ENCODE measurements at regions not wholly inside any gene's neighbourhood (a gene's known extent, or its start where the extent isn't known, plus 50 kb on each side); places are given as distances from the start of the nearest gene placed in this dataset.

DNA sequence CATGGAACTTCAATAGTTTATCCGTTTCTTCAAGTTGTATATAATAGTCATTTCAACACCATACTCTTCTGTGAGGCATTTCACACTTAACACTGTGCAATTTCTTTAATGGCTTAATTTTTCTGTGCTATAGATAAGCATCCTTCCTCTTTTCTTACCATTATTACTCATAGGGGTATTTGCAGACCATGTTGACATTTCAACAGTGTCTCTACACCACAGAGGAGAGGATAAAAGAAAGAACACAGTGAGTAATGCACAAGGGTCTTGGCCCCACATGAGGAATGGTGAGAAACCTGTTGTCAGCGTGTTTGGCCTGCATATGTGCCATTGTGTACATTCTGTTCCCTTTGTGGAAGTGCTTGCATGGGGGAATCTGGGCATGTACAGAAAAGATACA is 421.5 kb upstream of the MDGA2 start:
- TF ChIP-seq ZC3H10 (CRISPR knock-in tag; IDR thresholded peaks at IDR 0.05) (no peak), ZNF70 (CRISPR knock-in tag; IDR thresholded peaks at IDR 0.05) (no peak)
- ATAC-seq: no peak

GRCh38 chr14:48086516-48086915 is 411.1 kb upstream of the MDGA2 start:
- no peak for ATAC-seq
- TF ChIP-seq OSR1 (CRISPR knock-in tag; IDR thresholded peaks at IDR 0.05): no peak
- TF ChIP-seq, protein P1, sequence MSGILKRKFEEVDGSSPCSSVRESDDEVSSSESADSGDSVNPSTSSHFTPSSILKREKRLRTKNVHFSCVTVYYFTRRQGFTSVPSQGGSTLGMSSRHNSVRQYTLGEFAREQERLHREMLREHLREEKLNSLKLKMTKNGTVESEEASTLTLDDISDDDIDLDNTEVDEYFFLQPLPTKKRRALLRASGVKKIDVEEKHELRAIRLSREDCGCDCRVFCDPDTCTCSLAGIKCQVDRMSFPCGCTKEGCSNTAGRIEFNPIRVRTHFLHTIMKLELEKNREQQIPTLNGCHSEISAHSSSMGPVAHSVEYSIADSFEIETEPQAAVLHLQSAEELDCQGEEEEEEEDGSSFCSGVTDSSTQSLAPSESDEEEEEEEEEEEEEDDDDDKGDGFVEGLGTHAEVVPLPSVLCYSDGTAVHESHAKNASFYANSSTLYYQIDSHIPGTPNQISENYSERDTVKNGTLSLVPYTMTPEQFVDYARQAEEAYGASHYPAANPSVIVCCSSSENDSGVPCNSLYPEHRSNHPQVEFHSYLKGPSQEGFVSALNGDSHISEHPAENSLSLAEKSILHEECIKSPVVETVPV (CRISPR knock-in tag; IDR thresholded peaks at IDR 0.05): no peak
- TF ChIP-seq ESRRG (CRISPR knock-in tag; IDR thresholded peaks at IDR 0.05): no peak
- TF ChIP-seq, protein P2, sequence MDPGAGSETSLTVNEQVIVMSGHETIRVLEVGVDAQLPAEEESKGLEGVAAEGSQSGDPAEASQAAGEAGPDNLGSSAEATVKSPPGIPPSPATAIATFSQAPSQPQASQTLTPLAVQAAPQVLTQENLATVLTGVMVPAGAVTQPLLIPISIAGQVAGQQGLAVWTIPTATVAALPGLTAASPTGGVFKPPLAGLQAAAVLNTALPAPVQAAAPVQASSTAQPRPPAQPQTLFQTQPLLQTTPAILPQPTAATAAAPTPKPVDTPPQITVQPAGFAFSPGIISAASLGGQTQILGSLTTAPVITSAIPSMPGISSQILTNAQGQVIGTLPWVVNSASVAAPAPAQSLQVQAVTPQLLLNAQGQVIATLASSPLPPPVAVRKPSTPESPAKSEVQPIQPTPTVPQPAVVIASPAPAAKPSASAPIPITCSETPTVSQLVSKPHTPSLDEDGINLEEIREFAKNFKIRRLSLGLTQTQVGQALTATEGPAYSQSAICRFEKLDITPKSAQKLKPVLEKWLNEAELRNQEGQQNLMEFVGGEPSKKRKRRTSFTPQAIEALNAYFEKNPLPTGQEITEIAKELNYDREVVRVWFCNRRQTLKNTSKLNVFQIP (CRISPR knock-in tag; IDR thresholded peaks at IDR 0.05; ENCODE audit: borderline replicate concordance, low read depth): no peak
- no peak for TF ChIP-seq GLIS3 (CRISPR knock-in tag; IDR thresholded peaks at IDR 0.05)
- TF ChIP-seq SNAI2 (CRISPR knock-in tag; IDR thresholded peaks at IDR 0.05): no peak
- no peak for TF ChIP-seq ARNTL (CRISPR knock-in tag; IDR thresholded peaks at IDR 0.05; ENCODE audit: borderline replicate concordance, low read depth)
- no peak for TF ChIP-seq ZFP30 (CRISPR knock-in tag; IDR thresholded peaks at IDR 0.05)
- TF ChIP-seq ZNF70 (CRISPR knock-in tag; IDR thresholded peaks at IDR 0.05): no peak
- TF ChIP-seq ZFP3 (CRISPR knock-in tag; IDR thresholded peaks at IDR 0.05): no peak

DNA sequence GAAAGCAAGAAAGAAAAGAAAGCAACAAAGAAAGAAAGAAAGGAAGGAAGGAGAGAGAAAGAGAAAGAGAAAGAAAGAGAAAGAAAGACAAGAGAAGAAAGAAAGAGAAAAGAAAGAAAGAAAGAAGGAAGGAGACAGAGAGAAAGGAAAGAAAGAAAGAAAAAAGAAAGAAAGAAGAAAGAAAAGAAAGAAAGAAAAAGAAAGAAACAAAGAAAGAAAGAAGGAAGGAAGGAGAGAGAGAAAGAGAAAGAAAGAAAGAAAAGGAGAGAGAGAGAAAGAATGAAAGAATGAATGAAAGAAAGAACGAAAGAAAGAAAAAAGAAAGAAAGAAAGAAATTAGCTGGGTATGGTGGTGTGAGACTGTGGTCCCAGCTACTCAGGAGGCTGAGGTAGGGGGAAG is 400.1 kb upstream of the MDGA2 start:
- ATAC-seq: no peak
- no peak for TF ChIP-seq ZNF70 (CRISPR knock-in tag; IDR thresholded peaks at IDR 0.05)
- TF ChIP-seq ZNF8 (CRISPR knock-in tag; IDR thresholded peaks at IDR 0.05): no peak
- TF ChIP-seq BACH2 (CRISPR knock-in tag; IDR thresholded peaks at IDR 0.05; ENCODE audit: borderline replicate concordance): no peak
- no peak for TF ChIP-seq TCF4 (CRISPR knock-in tag; IDR thresholded peaks at IDR 0.05; ENCODE audit: borderline replicate concordance)
- TF ChIP-seq, protein P1 (CRISPR knock-in tag; IDR thresholded peaks at IDR 0.05): no peak
- TF ChIP-seq TOX (CRISPR knock-in tag; IDR thresholded peaks at IDR 0.05; ENCODE audit: borderline replicate concordance): no peak
- TF ChIP-seq ZNF565 (CRISPR knock-in tag; conservative IDR thresholded peaks at IDR 0.05; ENCODE audit: low read depth): no peak
- no peak for TF ChIP-seq PPARA (CRISPR knock-in tag; IDR thresholded peaks at IDR 0.05; ENCODE audit: borderline replicate concordance)
- no peak for TF ChIP-seq PATZ1 (CRISPR knock-in tag; IDR thresholded peaks at IDR 0.05; ENCODE audit: borderline replicate concordance)
- TF ChIP-seq, protein P2 (CRISPR knock-in tag; IDR thresholded peaks at IDR 0.05; ENCODE audit: borderline replicate concordance, low read depth): no peak
- no peak for TF ChIP-seq OSR1 (CRISPR knock-in tag; IDR thresholded peaks at IDR 0.05)
- no peak for TF ChIP-seq CSDC2 (CRISPR knock-in tag; IDR thresholded peaks at IDR 0.05)
- TF ChIP-seq GLIS3 (CRISPR knock-in tag; IDR thresholded peaks at IDR 0.05): no peak
- TF ChIP-seq, protein P3, sequence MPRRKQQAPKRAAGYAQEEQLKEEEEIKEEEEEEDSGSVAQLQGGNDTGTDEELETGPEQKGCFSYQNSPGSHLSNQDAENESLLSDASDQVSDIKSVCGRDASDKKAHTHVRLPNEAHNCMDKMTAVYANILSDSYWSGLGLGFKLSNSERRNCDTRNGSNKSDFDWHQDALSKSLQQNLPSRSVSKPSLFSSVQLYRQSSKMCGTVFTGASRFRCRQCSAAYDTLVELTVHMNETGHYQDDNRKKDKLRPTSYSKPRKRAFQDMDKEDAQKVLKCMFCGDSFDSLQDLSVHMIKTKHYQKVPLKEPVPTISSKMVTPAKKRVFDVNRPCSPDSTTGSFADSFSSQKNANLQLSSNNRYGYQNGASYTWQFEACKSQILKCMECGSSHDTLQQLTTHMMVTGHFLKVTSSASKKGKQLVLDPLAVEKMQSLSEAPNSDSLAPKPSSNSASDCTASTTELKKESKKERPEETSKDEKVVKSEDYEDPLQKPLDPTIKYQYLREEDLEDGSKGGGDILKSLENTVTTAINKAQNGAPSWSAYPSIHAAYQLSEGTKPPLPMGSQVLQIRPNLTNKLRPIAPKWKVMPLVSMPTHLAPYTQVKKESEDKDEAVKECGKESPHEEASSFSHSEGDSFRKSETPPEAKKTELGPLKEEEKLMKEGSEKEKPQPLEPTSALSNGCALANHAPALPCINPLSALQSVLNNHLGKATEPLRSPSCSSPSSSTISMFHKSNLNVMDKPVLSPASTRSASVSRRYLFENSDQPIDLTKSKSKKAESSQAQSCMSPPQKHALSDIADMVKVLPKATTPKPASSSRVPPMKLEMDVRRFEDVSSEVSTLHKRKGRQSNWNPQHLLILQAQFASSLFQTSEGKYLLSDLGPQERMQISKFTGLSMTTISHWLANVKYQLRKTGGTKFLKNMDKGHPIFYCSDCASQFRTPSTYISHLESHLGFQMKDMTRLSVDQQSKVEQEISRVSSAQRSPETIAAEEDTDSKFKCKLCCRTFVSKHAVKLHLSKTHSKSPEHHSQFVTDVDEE (CRISPR knock-in tag; IDR thresholded peaks at IDR 0.05): no peak
- TF ChIP-seq ARNTL (CRISPR knock-in tag; IDR thresholded peaks at IDR 0.05; ENCODE audit: borderline replicate concordance, low read depth): no peak

All from SK-N-SH treated with all-trans-retinoic acid at 6 μM for 48 hours (cell line).